ENCODE measurements at regions not wholly inside any gene's neighbourhood (a gene's known extent, or its start where the extent isn't known, plus 50 kb on each side); places are given as distances from the start of the nearest gene placed in this dataset.

DNA sequence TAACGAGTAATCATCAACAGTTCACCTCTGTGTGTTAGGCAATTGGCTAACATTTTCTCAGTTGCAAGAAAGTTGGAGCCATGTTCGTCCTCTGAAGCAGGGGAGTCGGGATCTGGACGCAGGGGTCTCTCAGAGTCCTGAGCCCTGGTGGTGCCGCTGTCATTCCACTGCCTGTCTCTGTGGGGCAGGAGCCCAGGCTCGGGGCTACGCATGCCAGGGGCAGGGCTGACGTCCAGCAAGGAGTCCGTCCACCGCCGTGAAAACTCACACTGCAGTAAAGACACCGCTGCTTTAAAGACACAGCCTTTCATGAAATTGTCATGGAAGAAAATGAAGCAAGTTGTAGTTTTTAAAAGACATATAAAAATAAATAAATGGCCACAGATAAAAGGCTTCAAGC, 571.1 kb upstream of the SOX11 start:
- TF ChIP-seq, protein P1, sequence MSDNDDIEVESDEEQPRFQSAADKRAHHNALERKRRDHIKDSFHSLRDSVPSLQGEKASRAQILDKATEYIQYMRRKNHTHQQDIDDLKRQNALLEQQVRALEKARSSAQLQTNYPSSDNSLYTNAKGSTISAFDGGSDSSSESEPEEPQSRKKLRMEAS (IDR thresholded peaks at IDR 0.05): no peak
- TF ChIP-seq POLR2A (IDR thresholded peaks at IDR 0.05; ENCODE audit: borderline replicate concordance, extremely low read depth, insufficient read depth, insufficient read length) (no peak), POLR2AphosphoS5 (IDR thresholded peaks at IDR 0.05; ENCODE audit: low read depth, low read length) (no peak), JUND (IDR thresholded peaks at IDR 0.05) (no peak), ZNF274 (IDR thresholded peaks at IDR 0.05; ENCODE audit: low read depth, low read length) (no peak), ZBTB33 (IDR thresholded peaks at IDR 0.05; ENCODE audit: extremely low read depth, insufficient replicate concordance, low read length) (no peak)
